Body of pancreas (tissue), 4 donors: ENCODE measurements at regions not wholly inside any gene's neighbourhood (a gene's known extent, or its start where the extent isn't known, plus 50 kb on each side); places are given as distances from the start of the nearest gene placed in this dataset.

Experiments
- CTCF ChIP-seq, 7 experiments: fragments of 450-650 bp in 4 of 7; fragments of 200-600 bp in 3 of 7; sonication (generic) in 3 of 7; IDR thresholded peaks; one replicate each; pipeline ENCODE4 v1.5.1; 2016 to 2019; ENCODE audit warnings: antibody characterized with exemption in 7 of 7
- POLR2A ChIP-seq, 3 donors: fragments of 450-650 bp; IDR thresholded peaks; one replicate each; pipeline ENCODE4 v1.6.1; 2016; ENCODE audit warnings: antibody characterized with exemption in 3 of 3, mild to moderate bottlenecking in 2 of 3

- no peak for TF ChIP-seq CTCF (IDR thresholded peaks at IDR 0.05)
- TF ChIP-seq POLR2A (IDR thresholded peaks at IDR 0.05), result no peak
Measured at GRCh38 chr7:12741951-12742575, 54.6 kb downstream of the ARL4A start.
